ENCODE measurements at regions not wholly inside any gene's neighbourhood (a gene's known extent, or its start where the extent isn't known, plus 50 kb on each side); places are given as distances from the start of the nearest gene placed in this dataset.

GRCh38 chr15:91604122-91604521, 249.4 kb upstream of the SLCO3A1 start:
- DNase-seq = no peak
- no peak for TF ChIP-seq CTCF (IDR thresholded peaks at IDR 0.05)
- Mint-ChIP-seq H3K4me1 (ENCODE audit: low read depth) (no peaks in the 10 kb centered on the region), H3K27ac (no peak overlapping the region), H3K9me3 (no peaks in the 10 kb centered on the region; the same call in 1 of the 2 replicates), H3K27me3 (ENCODE audit: insufficient read depth) (no peaks in the 10 kb centered on the region), H3K36me3 (ENCODE audit: low read depth) (no peaks in the 10 kb centered on the region), H3K4me3 (no peak overlapping the region)

- H3K27me3 Mint-ChIP-seq (ENCODE audit: insufficient read depth) = no peaks in the 10 kb centered on the region
- H3K9me3 Mint-ChIP-seq = peaks cover 4% of the 10 kb centered on the region
- no peaks in the 10 kb centered on the region for H3K4me1 Mint-ChIP-seq (ENCODE audit: low read depth)
- H3K4me3 Mint-ChIP-seq = no peak overlapping the region
- no peak overlapping the region for H3K27ac Mint-ChIP-seq
- DNase-seq = no peak
- no peak for TF ChIP-seq CTCF (IDR thresholded peaks at IDR 0.05)
- H3K36me3 Mint-ChIP-seq (ENCODE audit: low read depth) = no peaks in the 10 kb centered on the region
Measured at GRCh38 chr15:91605576-91605975, 247.9 kb upstream of the SLCO3A1 start.

- no peak overlapping the region for H3K27ac Mint-ChIP-seq
Measured at GRCh38 chr15:91609231-91609630, 244.3 kb upstream of the SLCO3A1 start.

GRCh38 chr15:91609966-91610365, 243.5 kb upstream of the SLCO3A1 start:
- Mint-ChIP-seq H3K4me1 (ENCODE audit: low read depth) (no peaks in the 10 kb centered on the region), H3K27me3 (ENCODE audit: insufficient read depth) (no peaks in the 10 kb centered on the region), H3K36me3 (ENCODE audit: low read depth) (no peaks in the 10 kb centered on the region), H3K9me3 (peaks cover 8% of the 10 kb centered on the region), H3K27ac (no peak overlapping the region), H3K4me3 (no peak overlapping the region)
- TF ChIP-seq CTCF (IDR thresholded peaks at IDR 0.05) = no peak
- DNase-seq = no peak

More at GRCh38 chr15:91609231-91609630, 244.3 kb upstream of the SLCO3A1 start:
- H3K4me3 Mint-ChIP-seq = no peak overlapping the region
- H3K4me1 Mint-ChIP-seq (ENCODE audit: low read depth) = no peaks in the 10 kb centered on the region
- H3K36me3 Mint-ChIP-seq (ENCODE audit: low read depth) = no peaks in the 10 kb centered on the region
- H3K9me3 Mint-ChIP-seq = peaks cover 8% of the 10 kb centered on the region
- H3K27me3 Mint-ChIP-seq (ENCODE audit: insufficient read depth) = no peaks in the 10 kb centered on the region
- no peak for DNase-seq
- no peak for TF ChIP-seq CTCF (IDR thresholded peaks at IDR 0.05)

GRCh38 chr15:91611561-91612323, 241.8 kb upstream of the SLCO3A1 start:
- TF ChIP-seq CTCF (IDR thresholded peaks at IDR 0.05) = no peak
- Mint-ChIP-seq H3K27me3 (ENCODE audit: insufficient read depth) (no peaks in the 10 kb centered on the region), H3K9me3 (peaks cover 8% of the 10 kb centered on the region), H3K4me3 (no peak overlapping the region), H3K27ac (no peak overlapping the region), H3K4me1 (ENCODE audit: low read depth) (no peaks in the 10 kb centered on the region), H3K36me3 (ENCODE audit: low read depth) (no peaks in the 10 kb centered on the region)
- no peak for DNase-seq

Measured in HFFc6 (cell line).